ENCODE measurements at regions not wholly inside any gene's neighbourhood (a gene's known extent, or its start where the extent isn't known, plus 50 kb on each side); places are given as distances from the start of the nearest gene placed in this dataset.

GRCh38 chr11:8768625-8769333 is 86.2 kb downstream of the RPL27A start:
- TF ChIP-seq, protein P1, sequence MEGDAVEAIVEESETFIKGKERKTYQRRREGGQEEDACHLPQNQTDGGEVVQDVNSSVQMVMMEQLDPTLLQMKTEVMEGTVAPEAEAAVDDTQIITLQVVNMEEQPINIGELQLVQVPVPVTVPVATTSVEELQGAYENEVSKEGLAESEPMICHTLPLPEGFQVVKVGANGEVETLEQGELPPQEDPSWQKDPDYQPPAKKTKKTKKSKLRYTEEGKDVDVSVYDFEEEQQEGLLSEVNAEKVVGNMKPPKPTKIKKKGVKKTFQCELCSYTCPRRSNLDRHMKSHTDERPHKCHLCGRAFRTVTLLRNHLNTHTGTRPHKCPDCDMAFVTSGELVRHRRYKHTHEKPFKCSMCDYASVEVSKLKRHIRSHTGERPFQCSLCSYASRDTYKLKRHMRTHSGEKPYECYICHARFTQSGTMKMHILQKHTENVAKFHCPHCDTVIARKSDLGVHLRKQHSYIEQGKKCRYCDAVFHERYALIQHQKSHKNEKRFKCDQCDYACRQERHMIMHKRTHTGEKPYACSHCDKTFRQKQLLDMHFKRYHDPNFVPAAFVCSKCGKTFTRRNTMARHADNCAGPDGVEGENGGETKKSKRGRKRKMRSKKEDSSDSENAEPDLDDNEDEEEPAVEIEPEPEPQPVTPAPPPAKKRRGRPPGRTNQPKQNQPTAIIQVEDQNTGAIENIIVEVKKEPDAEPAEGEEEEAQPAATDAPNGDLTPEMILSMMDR (IDR thresholded peaks at IDR 0.05; ENCODE audit: insufficient read depth, low read length, poor library complexity, severe bottlenecking), result no peak
- no peak for TF ChIP-seq EZH2phosphoT487 (conservative IDR thresholded peaks at IDR 0.05; ENCODE audit: low read length)
